ENCODE measurements at regions not wholly inside any gene's neighbourhood (a gene's known extent, or its start where the extent isn't known, plus 50 kb on each side); places are given as distances from the start of the nearest gene placed in this dataset.

DNA sequence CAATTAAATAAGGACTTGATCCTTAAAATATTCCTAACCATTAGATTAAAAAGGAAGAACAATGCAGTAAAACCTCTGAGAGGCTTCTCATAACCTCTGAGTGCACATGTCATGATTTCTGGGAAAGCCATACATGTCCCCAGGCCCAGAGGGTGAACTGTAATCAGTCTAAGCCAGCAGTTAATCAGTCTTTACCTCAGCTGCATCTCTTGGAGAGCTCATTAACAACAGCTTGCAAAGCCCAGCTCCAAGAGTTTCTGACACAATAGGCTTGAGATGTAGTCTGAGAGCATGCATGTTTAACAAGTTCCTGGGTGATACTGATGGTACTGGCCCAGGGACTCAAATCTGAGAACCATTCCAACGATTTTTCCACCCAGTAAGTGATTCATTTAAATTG, 392.1 kb downstream of the DNAH5 start (continued):
- TF ChIP-seq, protein P1, sequence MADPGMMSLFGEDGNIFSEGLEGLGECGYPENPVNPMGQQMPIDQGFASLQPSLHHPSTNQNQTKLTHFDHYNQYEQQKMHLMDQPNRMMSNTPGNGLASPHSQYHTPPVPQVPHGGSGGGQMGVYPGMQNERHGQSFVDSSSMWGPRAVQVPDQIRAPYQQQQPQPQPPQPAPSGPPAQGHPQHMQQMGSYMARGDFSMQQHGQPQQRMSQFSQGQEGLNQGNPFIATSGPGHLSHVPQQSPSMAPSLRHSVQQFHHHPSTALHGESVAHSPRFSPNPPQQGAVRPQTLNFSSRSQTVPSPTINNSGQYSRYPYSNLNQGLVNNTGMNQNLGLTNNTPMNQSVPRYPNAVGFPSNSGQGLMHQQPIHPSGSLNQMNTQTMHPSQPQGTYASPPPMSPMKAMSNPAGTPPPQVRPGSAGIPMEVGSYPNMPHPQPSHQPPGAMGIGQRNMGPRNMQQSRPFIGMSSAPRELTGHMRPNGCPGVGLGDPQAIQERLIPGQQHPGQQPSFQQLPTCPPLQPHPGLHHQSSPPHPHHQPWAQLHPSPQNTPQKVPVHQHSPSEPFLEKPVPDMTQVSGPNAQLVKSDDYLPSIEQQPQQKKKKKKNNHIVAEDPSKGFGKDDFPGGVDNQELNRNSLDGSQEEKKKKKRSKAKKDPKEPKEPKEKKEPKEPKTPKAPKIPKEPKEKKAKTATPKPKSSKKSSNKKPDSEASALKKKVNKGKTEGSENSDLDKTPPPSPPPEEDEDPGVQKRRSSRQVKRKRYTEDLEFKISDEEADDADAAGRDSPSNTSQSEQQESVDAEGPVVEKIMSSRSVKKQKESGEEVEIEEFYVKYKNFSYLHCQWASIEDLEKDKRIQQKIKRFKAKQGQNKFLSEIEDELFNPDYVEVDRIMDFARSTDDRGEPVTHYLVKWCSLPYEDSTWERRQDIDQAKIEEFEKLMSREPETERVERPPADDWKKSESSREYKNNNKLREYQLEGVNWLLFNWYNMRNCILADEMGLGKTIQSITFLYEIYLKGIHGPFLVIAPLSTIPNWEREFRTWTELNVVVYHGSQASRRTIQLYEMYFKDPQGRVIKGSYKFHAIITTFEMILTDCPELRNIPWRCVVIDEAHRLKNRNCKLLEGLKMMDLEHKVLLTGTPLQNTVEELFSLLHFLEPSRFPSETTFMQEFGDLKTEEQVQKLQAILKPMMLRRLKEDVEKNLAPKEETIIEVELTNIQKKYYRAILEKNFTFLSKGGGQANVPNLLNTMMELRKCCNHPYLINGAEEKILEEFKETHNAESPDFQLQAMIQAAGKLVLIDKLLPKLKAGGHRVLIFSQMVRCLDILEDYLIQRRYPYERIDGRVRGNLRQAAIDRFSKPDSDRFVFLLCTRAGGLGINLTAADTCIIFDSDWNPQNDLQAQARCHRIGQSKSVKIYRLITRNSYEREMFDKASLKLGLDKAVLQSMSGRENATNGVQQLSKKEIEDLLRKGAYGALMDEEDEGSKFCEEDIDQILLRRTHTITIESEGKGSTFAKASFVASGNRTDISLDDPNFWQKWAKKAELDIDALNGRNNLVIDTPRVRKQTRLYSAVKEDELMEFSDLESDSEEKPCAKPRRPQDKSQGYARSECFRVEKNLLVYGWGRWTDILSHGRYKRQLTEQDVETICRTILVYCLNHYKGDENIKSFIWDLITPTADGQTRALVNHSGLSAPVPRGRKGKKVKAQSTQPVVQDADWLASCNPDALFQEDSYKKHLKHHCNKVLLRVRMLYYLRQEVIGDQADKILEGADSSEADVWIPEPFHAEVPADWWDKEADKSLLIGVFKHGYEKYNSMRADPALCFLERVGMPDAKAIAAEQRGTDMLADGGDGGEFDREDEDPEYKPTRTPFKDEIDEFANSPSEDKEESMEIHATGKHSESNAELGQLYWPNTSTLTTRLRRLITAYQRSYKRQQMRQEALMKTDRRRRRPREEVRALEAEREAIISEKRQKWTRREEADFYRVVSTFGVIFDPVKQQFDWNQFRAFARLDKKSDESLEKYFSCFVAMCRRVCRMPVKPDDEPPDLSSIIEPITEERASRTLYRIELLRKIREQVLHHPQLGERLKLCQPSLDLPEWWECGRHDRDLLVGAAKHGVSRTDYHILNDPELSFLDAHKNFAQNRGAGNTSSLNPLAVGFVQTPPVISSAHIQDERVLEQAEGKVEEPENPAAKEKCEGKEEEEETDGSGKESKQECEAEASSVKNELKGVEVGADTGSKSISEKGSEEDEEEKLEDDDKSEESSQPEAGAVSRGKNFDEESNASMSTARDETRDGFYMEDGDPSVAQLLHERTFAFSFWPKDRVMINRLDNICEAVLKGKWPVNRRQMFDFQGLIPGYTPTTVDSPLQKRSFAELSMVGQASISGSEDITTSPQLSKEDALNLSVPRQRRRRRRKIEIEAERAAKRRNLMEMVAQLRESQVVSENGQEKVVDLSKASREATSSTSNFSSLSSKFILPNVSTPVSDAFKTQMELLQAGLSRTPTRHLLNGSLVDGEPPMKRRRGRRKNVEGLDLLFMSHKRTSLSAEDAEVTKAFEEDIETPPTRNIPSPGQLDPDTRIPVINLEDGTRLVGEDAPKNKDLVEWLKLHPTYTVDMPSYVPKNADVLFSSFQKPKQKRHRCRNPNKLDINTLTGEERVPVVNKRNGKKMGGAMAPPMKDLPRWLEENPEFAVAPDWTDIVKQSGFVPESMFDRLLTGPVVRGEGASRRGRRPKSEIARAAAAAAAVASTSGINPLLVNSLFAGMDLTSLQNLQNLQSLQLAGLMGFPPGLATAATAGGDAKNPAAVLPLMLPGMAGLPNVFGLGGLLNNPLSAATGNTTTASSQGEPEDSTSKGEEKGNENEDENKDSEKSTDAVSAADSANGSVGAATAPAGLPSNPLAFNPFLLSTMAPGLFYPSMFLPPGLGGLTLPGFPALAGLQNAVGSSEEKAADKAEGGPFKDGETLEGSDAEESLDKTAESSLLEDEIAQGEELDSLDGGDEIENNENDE (IDR thresholded peaks at IDR 0.05; ENCODE audit: insufficient replicate concordance, low read length): no peak
- TF ChIP-seq CHD1 (IDR thresholded peaks at IDR 0.05; ENCODE audit: low read depth, low read length): no peak

Measured in H1 (cell line).